ENCODE measurements at regions not wholly inside any gene's neighbourhood (a gene's known extent, or its start where the extent isn't known, plus 50 kb on each side); places are given as distances from the start of the nearest gene placed in this dataset.

DNA sequence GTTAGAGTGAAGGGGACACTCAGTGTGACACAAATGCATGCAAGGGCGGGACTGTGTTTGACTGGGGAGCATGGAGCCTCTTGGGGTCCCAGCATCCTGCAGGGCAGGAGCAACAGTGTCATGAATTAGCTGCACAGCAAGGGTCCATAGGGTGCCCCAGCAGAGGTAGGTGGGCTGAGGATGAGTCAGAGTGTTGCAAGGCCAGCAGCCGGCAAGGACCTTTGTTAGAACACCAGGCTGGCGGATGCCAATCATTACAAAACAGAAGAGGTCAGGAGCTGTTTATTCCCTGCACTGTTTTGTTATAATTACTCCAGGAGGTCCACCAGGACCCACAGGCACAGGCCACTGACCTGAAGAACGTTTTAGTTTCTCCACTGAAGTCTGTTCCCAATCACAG lies 362.2 kb upstream of the DUSP10 start:
- H3K27me3 Mint-ChIP-seq (ENCODE audit: insufficient read depth, unreplicated experiment): peaks cover 2% of the 10 kb centered on the region
- Histone ChIP-seq H3K4me3 (ENCODE audit: low read depth, low read length) (no peak overlapping the region), H3K9me3 (no peaks in the 10 kb centered on the region), H3K27me3 (replicated peaks; ENCODE audit: control insufficient read depth, insufficient read depth, low read length) (no peaks in the 10 kb centered on the region), H3K36me3 (ENCODE audit: control insufficient read depth, insufficient read depth, low read length) (no peaks in the 10 kb centered on the region), H3K4me1 (no peaks in the 10 kb centered on the region)
- H3K9me3 Mint-ChIP-seq (ENCODE audit: unreplicated experiment): no peaks in the 10 kb centered on the region
- no peaks in the 10 kb centered on the region for H3K36me3 Mint-ChIP-seq (ENCODE audit: insufficient read depth, unreplicated experiment)
- H3K4me1 Mint-ChIP-seq (ENCODE audit: low read depth, unreplicated experiment): peaks cover 7% of the 10 kb centered on the region
- CTCF ChIA-PET: no interaction called here
- intact Hi-C loops (cut with micrococcal nuclease; ENCODE audit: unreplicated experiment): no loop called here
- BruUV-seq (replicated peaks): no TSS peak
- H3K4me3 Mint-ChIP-seq (ENCODE audit: unreplicated experiment): no peak overlapping the region
- H3K27ac Mint-ChIP-seq (ENCODE audit: unreplicated experiment): no peak overlapping the region
- TF ChIP-seq, protein P1, sequence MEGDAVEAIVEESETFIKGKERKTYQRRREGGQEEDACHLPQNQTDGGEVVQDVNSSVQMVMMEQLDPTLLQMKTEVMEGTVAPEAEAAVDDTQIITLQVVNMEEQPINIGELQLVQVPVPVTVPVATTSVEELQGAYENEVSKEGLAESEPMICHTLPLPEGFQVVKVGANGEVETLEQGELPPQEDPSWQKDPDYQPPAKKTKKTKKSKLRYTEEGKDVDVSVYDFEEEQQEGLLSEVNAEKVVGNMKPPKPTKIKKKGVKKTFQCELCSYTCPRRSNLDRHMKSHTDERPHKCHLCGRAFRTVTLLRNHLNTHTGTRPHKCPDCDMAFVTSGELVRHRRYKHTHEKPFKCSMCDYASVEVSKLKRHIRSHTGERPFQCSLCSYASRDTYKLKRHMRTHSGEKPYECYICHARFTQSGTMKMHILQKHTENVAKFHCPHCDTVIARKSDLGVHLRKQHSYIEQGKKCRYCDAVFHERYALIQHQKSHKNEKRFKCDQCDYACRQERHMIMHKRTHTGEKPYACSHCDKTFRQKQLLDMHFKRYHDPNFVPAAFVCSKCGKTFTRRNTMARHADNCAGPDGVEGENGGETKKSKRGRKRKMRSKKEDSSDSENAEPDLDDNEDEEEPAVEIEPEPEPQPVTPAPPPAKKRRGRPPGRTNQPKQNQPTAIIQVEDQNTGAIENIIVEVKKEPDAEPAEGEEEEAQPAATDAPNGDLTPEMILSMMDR (IDR thresholded peaks at IDR 0.05; ENCODE audit: insufficient read depth in 1 of 2, low read depth in 1 of 2, low read length in 1 of 2, severe bottlenecking in 1 of 2, unreplicated experiment in 1 of 2): no peak
- DNase-seq: no peak
- POLR2A ChIA-PET: no interaction called here

DNA sequence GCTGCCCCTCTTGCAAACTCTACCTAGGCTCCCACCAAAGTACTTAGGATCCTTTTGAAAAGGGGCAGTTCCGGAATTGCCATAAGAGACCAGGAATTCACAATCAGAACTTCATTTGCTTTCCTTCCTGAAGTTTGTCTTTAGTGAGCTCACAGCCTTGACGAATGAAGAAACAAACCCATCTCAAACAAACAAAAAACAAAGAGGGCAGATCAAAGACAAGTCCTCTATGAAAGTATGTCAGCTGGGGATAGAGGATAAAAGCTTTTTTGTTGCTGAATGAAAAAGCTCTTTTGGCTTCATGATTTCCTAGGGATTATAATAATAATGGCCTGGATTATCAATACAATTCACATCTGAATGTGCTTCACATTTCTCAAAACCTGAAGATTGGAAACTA lies 357.9 kb upstream of the DUSP10 start:
- intact Hi-C loops (cut with micrococcal nuclease; ENCODE audit: unreplicated experiment): no loop called here
- Histone ChIP-seq H3K27me3 (replicated peaks; ENCODE audit: control insufficient read depth, insufficient read depth, low read length) (no peaks in the 10 kb centered on the region), H3K9me3 (no peaks in the 10 kb centered on the region), H3K36me3 (ENCODE audit: control insufficient read depth, insufficient read depth, low read length) (no peaks in the 10 kb centered on the region), H3K4me3 (ENCODE audit: low read depth, low read length) (no peak overlapping the region), H3K4me1 (no peaks in the 10 kb centered on the region)
- H3K9me3 Mint-ChIP-seq (ENCODE audit: unreplicated experiment): no peaks in the 10 kb centered on the region
- peaks cover 7% of the 10 kb centered on the region for H3K4me1 Mint-ChIP-seq (ENCODE audit: low read depth, unreplicated experiment)
- H3K27ac Mint-ChIP-seq (ENCODE audit: unreplicated experiment): no peak overlapping the region
- no peaks in the 10 kb centered on the region for H3K36me3 Mint-ChIP-seq (ENCODE audit: insufficient read depth, unreplicated experiment)
- DNase-seq: no peak
- H3K27me3 Mint-ChIP-seq (ENCODE audit: insufficient read depth, unreplicated experiment): no peaks in the 10 kb centered on the region
- TF ChIP-seq, protein P1 (IDR thresholded peaks at IDR 0.05; ENCODE audit: insufficient read depth in 1 of 2, low read depth in 1 of 2, low read length in 1 of 2, severe bottlenecking in 1 of 2, unreplicated experiment in 1 of 2): no peak
- CTCF ChIA-PET: interaction anchor here (0.7 kb wide), 1 partner anchor 250 kb away, joined by 7 read pairs; no protein-coding TSS in a partner anchor
- POLR2A ChIA-PET: no interaction called here
- H3K4me3 Mint-ChIP-seq (ENCODE audit: unreplicated experiment): no peak overlapping the region
- BruUV-seq (replicated peaks): no TSS peak

DNA sequence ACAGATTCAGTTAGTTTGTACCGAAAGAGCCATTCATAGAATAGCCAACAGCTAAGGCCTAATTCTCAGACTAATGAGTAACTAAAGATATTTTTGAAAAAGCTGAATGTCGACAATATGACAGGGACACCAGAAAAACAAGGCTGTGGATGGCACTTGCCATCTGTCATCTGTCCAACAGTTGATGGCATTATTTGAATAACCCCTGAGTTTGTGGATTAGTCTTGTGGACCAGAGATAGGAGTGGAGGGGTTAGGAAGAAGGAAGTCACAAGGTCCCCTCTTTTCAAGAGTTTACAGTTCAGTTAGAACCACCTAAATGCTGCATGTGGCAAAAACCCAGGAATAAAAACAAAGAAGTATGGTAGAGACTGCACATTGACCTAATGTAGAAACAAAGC lies 356.5 kb upstream of the DUSP10 start:
- no peak overlapping the region for H3K4me3 ChIP-seq (ENCODE audit: low read depth, low read length)
- POLR2A ChIA-PET: no interaction called here
- intact Hi-C loops (cut with micrococcal nuclease; ENCODE audit: unreplicated experiment): no loop called here
- no peaks in the 10 kb centered on the region for H3K9me3 ChIP-seq
- Mint-ChIP-seq H3K27me3 (ENCODE audit: insufficient read depth, unreplicated experiment) (no peaks in the 10 kb centered on the region), H3K4me1 (ENCODE audit: low read depth, unreplicated experiment) (peaks cover 7% of the 10 kb centered on the region), H3K4me3 (ENCODE audit: unreplicated experiment) (no peak overlapping the region), H3K9me3 (ENCODE audit: unreplicated experiment) (no peaks in the 10 kb centered on the region), H3K36me3 (ENCODE audit: insufficient read depth, unreplicated experiment) (no peaks in the 10 kb centered on the region), H3K27ac (ENCODE audit: unreplicated experiment) (no peak overlapping the region)
- no peaks in the 10 kb centered on the region for H3K27me3 ChIP-seq (replicated peaks; ENCODE audit: control insufficient read depth, insufficient read depth, low read length)
- H3K4me1 ChIP-seq: no peaks in the 10 kb centered on the region
- CTCF ChIA-PET: no interaction called here
- TF ChIP-seq, protein P1 (IDR thresholded peaks at IDR 0.05; ENCODE audit: insufficient read depth in 1 of 2, low read depth in 1 of 2, low read length in 1 of 2, severe bottlenecking in 1 of 2, unreplicated experiment in 1 of 2): no peak
- no peaks in the 10 kb centered on the region for H3K36me3 ChIP-seq (ENCODE audit: control insufficient read depth, insufficient read depth, low read length)
- BruUV-seq (replicated peaks): no TSS peak
- no peak for DNase-seq

Data from Caco-2 (cell line).